ENCODE measurements at regions not wholly inside any gene's neighbourhood (a gene's known extent, or its start where the extent isn't known, plus 50 kb on each side); places are given as distances from the start of the nearest gene placed in this dataset.
"Not testable (repeated sequence)": the region's sequence is repeated elsewhere in the genome, so short reads cannot be mapped to it uniquely, and the experiment has no call there.

GRCh38 chrX:40853004-40853815 lies 117.9 kb upstream of the MED14 start:
- no peak for DNase-seq

- no peak for DNase-seq
Measured at GRCh38 chrX:40853816-40854123, 118.4 kb upstream of the MED14 start.

- no peak for DNase-seq
Measured at GRCh38 chrX:40854242-40854641, 118.9 kb upstream of the MED14 start.

- DNase-seq: no peak
Measured at GRCh38 chrX:40855411-40855810, 120.1 kb upstream of the MED14 start.

GRCh38 chrX:40855932-40856515 lies 120.7 kb upstream of the MED14 start:
- DNase-seq: no peak

- DNase-seq: not testable (repeated sequence)
Measured at GRCh38 chrX:40861952-40862554, 126.7 kb upstream of the MED14 start.

GRCh38 chrX:40863260-40863659 lies 127.9 kb upstream of the MED14 start:
- DNase-seq: not testable (repeated sequence)

- DNase-seq: no peak
Measured at GRCh38 chrX:40863671-40864070, 128.3 kb upstream of the MED14 start.

- no peak for DNase-seq
Measured at GRCh38 chrX:40864972-40865371, 129.6 kb upstream of the MED14 start.

GRCh38 chrX:40866893-40867292 lies 131.6 kb upstream of the MED14 start:
- DNase-seq: peak; percentile 26

GRCh38 chrX:40867352-40867751 lies 132.0 kb upstream of the MED14 start:
- DNase-seq: no peak

GRCh38 chrX:40868868-40869267 lies 133.5 kb upstream of the MED14 start:
- DNase-seq: no peak

- DNase-seq: not testable (repeated sequence)
Measured at GRCh38 chrX:40870982-40871381, 135.6 kb upstream of the MED14 start.

- peak; percentile 20 for DNase-seq
Measured at GRCh38 chrX:40871385-40872082, 136.2 kb upstream of the MED14 start.

GRCh38 chrX:40872351-40872750 lies 137.0 kb upstream of the MED14 start:
- no peak for DNase-seq

GRCh38 chrX:40875476-40875875 lies 140.1 kb upstream of the MED14 start:
- no peak for DNase-seq

GRCh38 chrX:40877887-40878286 lies 142.5 kb upstream of the MED14 start:
- DNase-seq: no peak

- no peak for DNase-seq
Measured at GRCh38 chrX:40878766-40879165, 143.4 kb upstream of the MED14 start.

GRCh38 chrX:40879172-40879571 lies 143.8 kb upstream of the MED14 start:
- not testable (repeated sequence) for DNase-seq

GRCh38 chrX:40880712-40881111 lies 145.4 kb upstream of the MED14 start:
- no peak for DNase-seq

GRCh38 chrX:40883021-40883619 lies 147.8 kb upstream of the MED14 start:
- DNase-seq: no peak

- DNase-seq: no peak
Measured at GRCh38 chrX:40885989-40886388, 150.6 kb upstream of the MED14 start.

- DNase-seq: no peak
Measured at GRCh38 chrX:40887476-40887875, 152.1 kb upstream of the MED14 start.

All from right hindlimb (tissue), 1 donor.